HEK293T (cell line): ENCODE measurements at regions not wholly inside any gene's neighbourhood (a gene's known extent, or its start where the extent isn't known, plus 50 kb on each side); places are given as distances from the start of the nearest gene placed in this dataset.

ENCODE experiments used
- ARNT ChIP-seq: fragments of 450-650 bp; IDR thresholded peaks from 2 replicates; pipeline ENCODE4 v1.6.1; 2017; ENCODE audit warnings: mild to moderate bottlenecking
- BHLHE40 ChIP-seq: fragments of 450-650 bp; IDR thresholded peaks from 2 replicates; pipeline ENCODE4 v1.6.1; 2016; ENCODE audit warnings: mild to moderate bottlenecking, moderate library complexity, borderline replicate concordance
- ELF4 ChIP-seq: fragments of 450-650 bp; IDR thresholded peaks from 2 replicates; pipeline ENCODE4 v1.6.1; 2017; ENCODE audit warnings: antibody characterized with exemption
- FOXK2 ChIP-seq: fragments of 450-650 bp; IDR thresholded peaks from 2 replicates; pipeline ENCODE4 v1.6.1; 2016; ENCODE audit warnings: mild to moderate bottlenecking
- FOXM1 ChIP-seq: fragments of 450-650 bp; IDR thresholded peaks from 2 replicates; pipeline ENCODE4 v1.6.1; 2017; ENCODE audit warnings: mild to moderate bottlenecking, borderline replicate concordance
- HDGF ChIP-seq: fragments of 450-650 bp; IDR thresholded peaks from 2 replicates; pipeline ENCODE4 v1.6.1; 2017; ENCODE audit warnings: antibody characterized with exemption, borderline replicate concordance
- L3MBTL2 ChIP-seq: fragments of 450-650 bp; conservative IDR thresholded peaks from 2 replicates; pipeline ENCODE4 v1.6.1; 2016; ENCODE audit warnings: mild to moderate bottlenecking
- SP1 ChIP-seq: fragments of 450-650 bp; IDR thresholded peaks from 2 replicates; pipeline ENCODE4 v1.6.1; 2017
- TARDBP ChIP-seq: fragments of 450-650 bp; IDR thresholded peaks from 2 replicates; pipeline ENCODE4 v1.6.1; 2016
- ZNF384 ChIP-seq: fragments of 450-650 bp; IDR thresholded peaks from 2 replicates; pipeline ENCODE4 v1.6.1; 2016

DNA sequence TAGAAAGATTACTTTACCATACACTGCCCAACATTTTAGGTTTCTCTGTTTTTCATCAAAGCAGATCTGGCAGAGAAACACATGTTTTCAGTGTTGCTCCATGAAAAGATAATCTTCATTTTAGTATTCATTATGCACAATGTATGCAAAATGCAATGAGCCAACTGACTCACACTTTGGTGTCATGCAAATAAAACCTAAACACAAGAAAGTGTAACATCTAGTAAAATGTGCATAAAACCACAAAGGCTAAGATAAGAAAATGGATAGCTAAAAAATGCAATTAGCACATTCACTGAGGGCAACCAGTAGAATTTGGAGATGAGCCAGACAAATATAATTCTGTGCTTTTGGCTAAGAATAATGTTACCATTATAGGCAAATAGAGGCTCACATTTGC is 203.5 kb upstream of the UBE2E3 start:
- TF ChIP-seq ZNF384 (no peak), HDGF (no peak), TARDBP (no peak), BHLHE40 (no peak), L3MBTL2 (no peak), ELF4 (no peak), SP1 (no peak), FOXK2 (no peak), FOXM1 (no peak), ARNT (no peak)
